ENCODE measurements at regions not wholly inside any gene's neighbourhood (a gene's known extent, or its start where the extent isn't known, plus 50 kb on each side); places are given as distances from the start of the nearest gene placed in this dataset.

DNA sequence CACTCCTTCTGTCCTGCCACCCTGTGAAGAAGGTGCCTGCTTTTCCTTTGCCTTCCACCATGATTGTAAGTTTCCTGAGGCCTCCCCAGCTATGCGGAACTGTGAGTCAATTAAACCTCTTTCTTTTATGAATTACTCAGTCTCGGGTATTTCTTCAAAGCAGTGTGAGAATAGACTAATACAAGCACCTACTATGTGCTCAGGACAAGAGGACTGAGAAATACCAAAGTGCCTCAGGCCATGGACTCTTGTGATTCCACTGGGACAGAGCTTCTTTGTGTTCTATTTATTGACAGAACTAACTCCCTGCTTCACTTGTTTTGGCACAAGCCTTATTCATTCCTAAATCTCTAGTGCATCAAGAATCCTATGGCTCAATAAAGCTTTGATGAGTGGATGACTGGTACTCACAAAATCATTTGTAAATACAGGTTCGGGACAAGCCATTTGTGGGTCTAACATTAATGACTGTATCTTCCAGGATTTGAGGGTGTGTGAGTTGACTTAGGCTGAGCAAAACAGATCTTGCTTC, 204.2 kb downstream of the PDCD6IP start:
- H3K9ac ChIP-seq, result no peak overlapping the region
- no peak overlapping the region for H3K4me2 ChIP-seq
- no peaks in the 10 kb centered on the region for H3K36me3 ChIP-seq (ENCODE audit: insufficient read depth)
- H3K79me2 ChIP-seq (ENCODE audit: insufficient read depth, low read depth), result no peaks in the 10 kb centered on the region
- H3K27ac ChIP-seq, result no peak overlapping the region
- H2AFZ ChIP-seq (ENCODE audit: low read depth), result no peak overlapping the region
- no peaks in the 10 kb centered on the region for H4K20me1 ChIP-seq (ENCODE audit: insufficient read depth)
- H3K4me1 ChIP-seq (ENCODE audit: low read depth, poor library complexity, severe bottlenecking), result no peaks in the 10 kb centered on the region
- H3K27me3 ChIP-seq (ENCODE audit: insufficient read depth, low read depth), result no peaks in the 10 kb centered on the region
- TF ChIP-seq, protein P1, sequence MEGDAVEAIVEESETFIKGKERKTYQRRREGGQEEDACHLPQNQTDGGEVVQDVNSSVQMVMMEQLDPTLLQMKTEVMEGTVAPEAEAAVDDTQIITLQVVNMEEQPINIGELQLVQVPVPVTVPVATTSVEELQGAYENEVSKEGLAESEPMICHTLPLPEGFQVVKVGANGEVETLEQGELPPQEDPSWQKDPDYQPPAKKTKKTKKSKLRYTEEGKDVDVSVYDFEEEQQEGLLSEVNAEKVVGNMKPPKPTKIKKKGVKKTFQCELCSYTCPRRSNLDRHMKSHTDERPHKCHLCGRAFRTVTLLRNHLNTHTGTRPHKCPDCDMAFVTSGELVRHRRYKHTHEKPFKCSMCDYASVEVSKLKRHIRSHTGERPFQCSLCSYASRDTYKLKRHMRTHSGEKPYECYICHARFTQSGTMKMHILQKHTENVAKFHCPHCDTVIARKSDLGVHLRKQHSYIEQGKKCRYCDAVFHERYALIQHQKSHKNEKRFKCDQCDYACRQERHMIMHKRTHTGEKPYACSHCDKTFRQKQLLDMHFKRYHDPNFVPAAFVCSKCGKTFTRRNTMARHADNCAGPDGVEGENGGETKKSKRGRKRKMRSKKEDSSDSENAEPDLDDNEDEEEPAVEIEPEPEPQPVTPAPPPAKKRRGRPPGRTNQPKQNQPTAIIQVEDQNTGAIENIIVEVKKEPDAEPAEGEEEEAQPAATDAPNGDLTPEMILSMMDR (conservative IDR thresholded peaks at IDR 0.05; ENCODE audit: low read depth, low read length), result no peak
- no peak overlapping the region for H3K4me3 ChIP-seq (IDR thresholded peaks at IDR 0.05; ENCODE audit: insufficient read depth, low read depth, low read length)

- H4K20me1 ChIP-seq (ENCODE audit: insufficient read depth), result no peaks in the 10 kb centered on the region
- TF ChIP-seq, protein P1 (conservative IDR thresholded peaks at IDR 0.05; ENCODE audit: low read depth, low read length), result no peak
- H3K4me1 ChIP-seq (ENCODE audit: low read depth, poor library complexity, severe bottlenecking), result no peaks in the 10 kb centered on the region
- no peak overlapping the region for H3K4me3 ChIP-seq (IDR thresholded peaks at IDR 0.05; ENCODE audit: insufficient read depth, low read depth, low read length)
- no peak overlapping the region for H2AFZ ChIP-seq (ENCODE audit: low read depth)
- no peak overlapping the region for H3K27ac ChIP-seq
- H3K4me2 ChIP-seq, result no peak overlapping the region
- H3K27me3 ChIP-seq (ENCODE audit: insufficient read depth, low read depth), result no peaks in the 10 kb centered on the region
- no peaks in the 10 kb centered on the region for H3K79me2 ChIP-seq (ENCODE audit: insufficient read depth, low read depth)
- no peak overlapping the region for H3K9ac ChIP-seq
- no peaks in the 10 kb centered on the region for H3K36me3 ChIP-seq (ENCODE audit: insufficient read depth)
Measured at GRCh38 chr3:34005886-34006285, 207.5 kb downstream of the PDCD6IP start.

DNA sequence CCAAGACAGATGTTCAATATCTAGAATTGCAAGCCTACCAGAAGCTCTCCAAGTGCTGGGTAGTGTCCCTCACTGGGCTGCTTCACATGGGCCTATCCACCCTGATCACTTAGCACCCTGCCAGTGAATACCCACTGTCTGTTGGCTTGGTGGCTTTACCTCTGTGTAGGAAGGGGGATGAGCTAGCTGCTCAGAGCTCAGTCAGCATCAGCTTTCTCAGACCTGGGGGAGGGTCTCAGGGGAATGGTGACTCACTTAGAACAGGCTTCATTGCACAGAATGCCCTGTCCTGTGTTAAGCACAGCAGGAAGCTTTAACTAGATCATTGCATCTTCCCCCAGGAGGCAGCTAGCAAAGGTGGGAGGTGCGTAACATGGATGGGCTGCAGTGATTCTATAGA, 209.8 kb downstream of the PDCD6IP start:
- no peaks in the 10 kb centered on the region for H3K4me1 ChIP-seq (ENCODE audit: low read depth, poor library complexity, severe bottlenecking)
- H3K27ac ChIP-seq, result no peak overlapping the region
- no peaks in the 10 kb centered on the region for H3K79me2 ChIP-seq (ENCODE audit: insufficient read depth, low read depth)
- no peaks in the 10 kb centered on the region for H3K36me3 ChIP-seq (ENCODE audit: insufficient read depth)
- H3K4me3 ChIP-seq (IDR thresholded peaks at IDR 0.05; ENCODE audit: insufficient read depth, low read depth, low read length), result no peak overlapping the region
- no peak overlapping the region for H3K9ac ChIP-seq
- no peaks in the 10 kb centered on the region for H3K27me3 ChIP-seq (ENCODE audit: insufficient read depth, low read depth)
- TF ChIP-seq, protein P1 (conservative IDR thresholded peaks at IDR 0.05; ENCODE audit: low read depth, low read length), result no peak
- no peak overlapping the region for H2AFZ ChIP-seq (ENCODE audit: low read depth)
- H4K20me1 ChIP-seq (ENCODE audit: insufficient read depth), result no peaks in the 10 kb centered on the region
- no peak overlapping the region for H3K4me2 ChIP-seq

DNA sequence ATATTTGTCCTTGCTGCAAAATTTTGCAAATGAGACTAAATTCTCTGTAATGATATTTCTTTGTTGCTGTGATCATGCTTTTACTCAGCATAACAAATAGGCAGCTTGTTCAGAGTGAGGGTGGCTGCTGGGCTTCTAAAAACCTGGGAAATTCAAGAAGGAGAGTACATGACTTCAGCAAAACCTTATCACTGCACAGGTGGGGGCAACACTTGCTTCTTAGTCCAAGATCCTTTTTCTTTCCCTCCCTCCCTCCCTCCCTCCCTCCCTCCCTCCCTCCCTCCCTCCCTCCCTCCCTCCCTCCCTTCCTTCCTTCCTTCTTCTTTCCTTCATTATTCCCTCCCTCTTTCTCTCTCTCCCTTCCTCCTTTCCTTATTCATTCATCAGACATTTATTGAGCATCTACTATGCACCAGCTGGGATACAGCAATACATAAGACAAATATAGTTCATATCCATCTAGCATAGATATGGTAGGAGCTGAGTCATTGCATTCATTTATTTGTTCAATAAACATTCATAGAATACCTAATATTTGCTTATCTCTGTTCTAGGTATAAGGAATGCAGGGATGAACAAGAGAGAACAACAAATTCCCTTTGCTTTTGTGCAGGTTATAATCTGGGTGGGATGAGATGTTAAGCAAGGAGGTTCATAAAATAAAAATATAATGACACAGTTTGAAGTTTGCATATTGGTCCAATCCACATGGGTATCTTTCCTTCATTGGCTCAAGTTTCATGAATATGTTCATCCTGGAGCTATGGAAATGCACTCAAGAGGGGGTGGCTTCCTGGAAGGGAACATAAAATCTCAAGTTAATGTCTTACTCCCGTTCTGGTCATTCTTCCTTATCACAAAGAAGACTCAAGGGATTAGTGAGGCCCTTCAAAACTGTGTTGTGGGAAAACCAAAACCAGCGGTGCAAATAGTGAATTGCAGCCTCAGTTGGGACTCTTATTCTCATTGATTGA, 210.7 kb downstream of the PDCD6IP start:
- H3K27ac ChIP-seq, result no peak overlapping the region
- H3K4me2 ChIP-seq, result no peak overlapping the region

More for the DNA sequence above, 210.7 kb downstream of the PDCD6IP start:
- no peaks in the 10 kb centered on the region for H4K20me1 ChIP-seq (ENCODE audit: insufficient read depth)
- H3K9ac ChIP-seq, result no peak overlapping the region
- no peaks in the 10 kb centered on the region for H3K79me2 ChIP-seq (ENCODE audit: insufficient read depth, low read depth)
- H3K36me3 ChIP-seq (ENCODE audit: insufficient read depth), result no peaks in the 10 kb centered on the region
- H3K27me3 ChIP-seq (ENCODE audit: insufficient read depth, low read depth), result no peaks in the 10 kb centered on the region
- H2AFZ ChIP-seq (ENCODE audit: low read depth), result no peak overlapping the region
- H3K4me3 ChIP-seq (IDR thresholded peaks at IDR 0.05; ENCODE audit: insufficient read depth, low read depth, low read length), result no peak overlapping the region
- TF ChIP-seq, protein P1 (conservative IDR thresholded peaks at IDR 0.05; ENCODE audit: low read depth, low read length), result no peak
- no peaks in the 10 kb centered on the region for H3K4me1 ChIP-seq (ENCODE audit: low read depth, poor library complexity, severe bottlenecking)

Data from KMS-11 (cell line).